Fibroblast of lung (primary cell): ENCODE measurements at regions not wholly inside any gene's neighbourhood (a gene's known extent, or its start where the extent isn't known, plus 50 kb on each side); places are given as distances from the start of the nearest gene placed in this dataset.
"Not testable (repeated sequence)": the region's sequence is repeated elsewhere in the genome, so short reads cannot be mapped to it uniquely, and the experiment has no call there.

Experiments
- EZH2 ChIP-seq: IDR thresholded peaks from 2 replicates; pipeline ENCODE4 v1.5.1; 2012; ENCODE audit warnings: low read length, control low read depth, mild to moderate bottlenecking; ENCODE audit errors: missing control alignments
- TF ChIP-seq, protein P1 (sequence below), 2 donors: IDR thresholded peaks in 1 of 2; conservative IDR thresholded peaks in 1 of 2; 1 replicate in 1 of 2; 2 replicates in 1 of 2; pipeline ENCODE4 v1.5.1; 2011 to 2012; ENCODE audit warnings: low read length in 2 of 2, control low read depth in 1 of 2, inconsistent platforms in 1 of 2, low read depth in 1 of 2, mild to moderate bottlenecking in 1 of 2

DNA sequence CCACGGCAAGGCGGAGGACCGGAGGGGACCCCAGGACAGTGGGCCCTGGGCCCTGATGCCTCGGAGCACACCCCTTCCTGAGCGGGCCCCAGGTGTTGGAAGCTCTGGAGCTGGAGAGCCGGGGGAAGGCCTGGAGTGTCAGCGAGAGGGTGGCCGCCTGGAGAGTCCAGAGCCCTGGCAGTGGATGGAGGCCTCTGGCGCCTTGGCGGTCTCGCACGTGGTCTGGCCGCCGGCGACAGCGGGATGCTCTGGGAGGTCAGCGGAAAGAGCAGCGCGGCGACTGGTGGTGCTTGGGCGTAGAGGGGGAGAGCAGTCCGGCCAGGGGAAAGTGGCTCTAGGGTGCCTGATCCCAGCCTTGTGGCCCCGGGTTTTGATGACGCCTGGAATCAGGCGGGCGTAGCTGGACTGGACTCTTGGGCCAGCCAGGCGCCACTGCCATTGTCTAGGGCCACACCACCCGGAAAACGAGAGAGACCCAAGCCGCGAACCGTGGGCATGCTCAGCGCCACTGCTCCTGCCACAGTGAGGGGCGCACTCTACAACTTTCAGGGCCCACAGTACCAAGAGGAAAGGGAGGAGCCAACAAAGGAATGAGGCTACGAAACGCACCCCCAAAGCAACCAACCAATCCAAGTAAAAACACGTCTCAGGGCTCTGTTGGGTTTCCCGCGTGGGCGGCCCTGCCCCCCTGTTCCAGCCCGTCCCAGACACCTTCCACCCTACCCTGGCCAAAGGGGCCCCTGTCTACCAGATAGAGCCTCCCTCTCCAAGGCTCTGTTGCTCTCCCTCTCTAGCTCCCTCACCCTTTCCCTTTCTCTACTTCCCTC is 1381.2 kb upstream of the DEFB115 start:
- TF ChIP-seq, protein P1, sequence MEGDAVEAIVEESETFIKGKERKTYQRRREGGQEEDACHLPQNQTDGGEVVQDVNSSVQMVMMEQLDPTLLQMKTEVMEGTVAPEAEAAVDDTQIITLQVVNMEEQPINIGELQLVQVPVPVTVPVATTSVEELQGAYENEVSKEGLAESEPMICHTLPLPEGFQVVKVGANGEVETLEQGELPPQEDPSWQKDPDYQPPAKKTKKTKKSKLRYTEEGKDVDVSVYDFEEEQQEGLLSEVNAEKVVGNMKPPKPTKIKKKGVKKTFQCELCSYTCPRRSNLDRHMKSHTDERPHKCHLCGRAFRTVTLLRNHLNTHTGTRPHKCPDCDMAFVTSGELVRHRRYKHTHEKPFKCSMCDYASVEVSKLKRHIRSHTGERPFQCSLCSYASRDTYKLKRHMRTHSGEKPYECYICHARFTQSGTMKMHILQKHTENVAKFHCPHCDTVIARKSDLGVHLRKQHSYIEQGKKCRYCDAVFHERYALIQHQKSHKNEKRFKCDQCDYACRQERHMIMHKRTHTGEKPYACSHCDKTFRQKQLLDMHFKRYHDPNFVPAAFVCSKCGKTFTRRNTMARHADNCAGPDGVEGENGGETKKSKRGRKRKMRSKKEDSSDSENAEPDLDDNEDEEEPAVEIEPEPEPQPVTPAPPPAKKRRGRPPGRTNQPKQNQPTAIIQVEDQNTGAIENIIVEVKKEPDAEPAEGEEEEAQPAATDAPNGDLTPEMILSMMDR (conservative IDR thresholded peaks at IDR 0.05 in 1 of 2, IDR thresholded peaks at IDR 0.05 in 1 of 2; ENCODE audit: low read depth in 1 of 2, low read length in 2 of 2) = not testable (repeated sequence)
- TF ChIP-seq EZH2 = not testable (repeated sequence)
